GM10248 (cell line): ENCODE measurements at regions not wholly inside any gene's neighbourhood (a gene's known extent, or its start where the extent isn't known, plus 50 kb on each side); places are given as distances from the start of the nearest gene placed in this dataset.
A peak's percentile ranks its signal among the peaks of the same experiment; 100 is the strongest.
"Not testable (repeated sequence)": the region's sequence is repeated elsewhere in the genome, so short reads cannot be mapped to it uniquely, and the experiment has no call there.

Source experiments
- CTCF ChIA-PET: fragments of 300-600 bp; sonication (Branson Sonifier 250); formaldehyde crosslinking; extraction: SDS; loops from one replicate; lab custom pipeline; 2021; ENCODE audit warnings: antibody characterized with exemption; lab: Yijun Ruan, JAX
- POLR2A ChIA-PET: fragments of 350-650 bp; sonication (Branson Sonifier 250); formaldehyde crosslinking; extraction: SDS; loops from one replicate; lab custom pipeline; 2020; ENCODE audit warnings: antibody characterized with exemption; lab: Yijun Ruan, JAX
- DNase-seq: peaks from one replicate; pipeline ENCODE4 v3.0.0; 2012; ENCODE audit errors: extremely low spot score
- TF ChIP-seq, protein P1 (sequence below): IDR thresholded peaks from 2 replicates; pipeline ENCODE4 v1.5.1; 2012; ENCODE audit warnings: mild to moderate bottlenecking, low read depth; ENCODE audit errors: extremely low read depth, missing control alignments, control extremely low read depth

DNA sequence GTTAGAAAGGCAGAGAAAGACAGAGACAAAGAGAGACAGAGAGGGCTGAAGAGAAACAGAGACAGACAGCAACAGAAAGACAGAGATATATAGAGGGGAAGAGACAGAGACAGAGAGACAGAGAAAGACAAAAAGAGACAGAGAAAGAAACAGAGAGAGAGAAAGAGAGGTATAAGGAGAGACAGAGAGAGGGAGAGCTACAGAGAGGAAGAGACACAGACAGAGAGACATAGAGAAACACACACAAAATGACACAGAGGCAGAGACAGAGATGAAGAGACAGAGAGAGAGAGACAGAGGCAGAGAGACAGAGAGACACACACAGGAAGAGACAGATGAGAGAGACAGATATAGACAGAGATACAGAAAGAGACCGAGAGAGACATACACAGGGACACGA lies 168.6 kb downstream of the TMEM121 start:
- TF ChIP-seq, protein P1, sequence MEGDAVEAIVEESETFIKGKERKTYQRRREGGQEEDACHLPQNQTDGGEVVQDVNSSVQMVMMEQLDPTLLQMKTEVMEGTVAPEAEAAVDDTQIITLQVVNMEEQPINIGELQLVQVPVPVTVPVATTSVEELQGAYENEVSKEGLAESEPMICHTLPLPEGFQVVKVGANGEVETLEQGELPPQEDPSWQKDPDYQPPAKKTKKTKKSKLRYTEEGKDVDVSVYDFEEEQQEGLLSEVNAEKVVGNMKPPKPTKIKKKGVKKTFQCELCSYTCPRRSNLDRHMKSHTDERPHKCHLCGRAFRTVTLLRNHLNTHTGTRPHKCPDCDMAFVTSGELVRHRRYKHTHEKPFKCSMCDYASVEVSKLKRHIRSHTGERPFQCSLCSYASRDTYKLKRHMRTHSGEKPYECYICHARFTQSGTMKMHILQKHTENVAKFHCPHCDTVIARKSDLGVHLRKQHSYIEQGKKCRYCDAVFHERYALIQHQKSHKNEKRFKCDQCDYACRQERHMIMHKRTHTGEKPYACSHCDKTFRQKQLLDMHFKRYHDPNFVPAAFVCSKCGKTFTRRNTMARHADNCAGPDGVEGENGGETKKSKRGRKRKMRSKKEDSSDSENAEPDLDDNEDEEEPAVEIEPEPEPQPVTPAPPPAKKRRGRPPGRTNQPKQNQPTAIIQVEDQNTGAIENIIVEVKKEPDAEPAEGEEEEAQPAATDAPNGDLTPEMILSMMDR, result no peak
- no peak for DNase-seq
- POLR2A ChIA-PET, result no interaction called here
- CTCF ChIA-PET, result no interaction called here

DNA sequence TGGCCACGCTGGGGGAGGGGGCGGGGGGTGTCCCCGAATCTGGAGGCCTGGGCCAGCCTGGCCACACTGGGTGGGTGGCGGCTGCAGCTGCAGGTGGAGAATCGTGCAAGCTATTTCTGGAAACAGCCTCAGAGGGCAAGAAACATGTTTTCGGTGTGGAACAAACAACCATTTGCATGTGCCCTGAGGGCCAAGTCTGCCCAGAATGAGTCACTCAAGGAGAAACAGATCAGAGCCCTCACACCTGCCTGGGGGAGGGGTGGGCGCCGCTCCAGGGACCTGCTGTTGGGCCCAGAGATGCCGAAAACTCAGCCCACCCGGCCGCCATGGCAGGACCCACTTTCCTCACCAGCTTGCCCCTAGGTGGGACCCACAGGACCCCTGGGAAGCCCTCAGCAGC lies 170.0 kb downstream of the TMEM121 start:
- POLR2A ChIA-PET, DNase-seq, CTCF ChIA-PET: not testable (repeated sequence)

DNA sequence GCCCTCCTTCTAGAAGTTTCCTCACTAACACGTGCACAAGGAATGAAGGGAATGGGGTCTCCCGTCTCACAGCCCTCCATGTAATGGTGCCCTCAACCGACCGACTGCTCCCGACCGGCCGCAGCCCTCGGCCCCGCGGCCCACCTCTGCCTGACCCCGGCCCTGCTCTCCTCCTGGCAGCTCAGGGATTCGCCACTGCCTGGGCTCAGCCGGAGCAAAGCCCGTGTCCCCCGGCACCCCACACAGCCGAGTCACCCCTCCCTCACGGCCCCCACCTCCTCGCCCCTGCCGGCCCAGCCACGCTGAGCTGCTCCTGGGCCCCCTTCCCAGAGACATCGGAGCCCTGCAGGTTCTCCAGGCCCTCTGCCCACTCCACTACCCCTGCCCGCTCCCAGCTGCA lies 171.0 kb downstream of the TMEM121 start:
- POLR2A ChIA-PET, result not testable (repeated sequence)

DNA sequence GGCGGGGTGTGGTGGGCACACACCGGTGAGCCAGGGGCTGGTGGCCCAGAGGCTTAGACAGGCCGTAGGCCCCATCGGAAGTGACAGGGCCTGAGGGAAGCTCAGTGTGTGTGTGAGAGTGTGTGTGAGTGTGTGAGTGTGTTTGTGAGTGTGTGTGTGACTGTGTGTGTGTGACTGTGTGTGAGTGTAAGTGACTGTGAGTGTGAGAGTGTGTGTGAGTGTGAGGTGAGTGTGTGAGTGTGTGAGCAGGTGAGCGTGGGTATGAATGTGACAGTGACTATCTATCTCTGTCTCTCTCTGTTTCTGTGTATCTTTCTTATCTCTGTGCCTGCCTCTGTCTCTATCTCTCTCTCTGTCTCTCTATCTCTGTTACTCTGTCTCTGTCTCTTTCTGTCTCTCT lies 171.6 kb downstream of the TMEM121 start:
- CTCF ChIA-PET, result not testable (repeated sequence)

More for the DNA sequence above, 171.0 kb downstream of the TMEM121 start:
- DNase-seq, CTCF ChIA-PET: not testable (repeated sequence)

DNA sequence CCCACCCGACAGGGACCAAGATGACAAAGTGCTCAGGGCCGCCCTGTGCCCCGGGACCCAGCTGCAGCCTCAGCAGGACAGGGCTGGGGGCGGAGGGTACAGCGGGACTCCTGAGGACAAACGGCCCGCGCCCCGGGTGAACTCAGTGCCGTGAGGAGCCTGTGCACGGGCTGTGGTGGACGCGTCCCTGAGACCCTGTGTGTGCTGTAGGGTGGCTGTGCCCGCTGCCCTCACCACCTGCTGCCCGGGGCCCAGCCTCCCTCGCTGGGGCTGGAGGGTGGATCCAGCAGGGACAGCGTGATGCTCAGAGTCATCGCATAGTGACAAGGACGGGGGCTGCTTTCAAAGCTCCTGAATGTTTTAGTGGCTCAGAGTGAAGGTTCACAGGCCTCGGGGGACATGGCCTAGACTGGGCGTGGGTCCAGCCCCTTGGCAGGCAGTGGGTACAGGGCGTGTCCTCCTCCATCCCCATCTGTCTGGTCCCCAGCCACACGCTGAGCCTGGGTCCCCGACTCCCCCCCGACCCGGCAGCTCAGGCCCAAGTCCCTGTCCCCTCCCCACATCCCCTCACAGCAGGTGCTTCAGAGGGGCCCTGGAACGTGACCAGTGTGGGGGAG lies 172.7 kb downstream of the TMEM121 start:
- CTCF ChIA-PET, POLR2A ChIA-PET, DNase-seq: not testable (repeated sequence)

More for the DNA sequence above, 171.6 kb downstream of the TMEM121 start:
- DNase-seq, POLR2A ChIA-PET: not testable (repeated sequence)

DNA sequence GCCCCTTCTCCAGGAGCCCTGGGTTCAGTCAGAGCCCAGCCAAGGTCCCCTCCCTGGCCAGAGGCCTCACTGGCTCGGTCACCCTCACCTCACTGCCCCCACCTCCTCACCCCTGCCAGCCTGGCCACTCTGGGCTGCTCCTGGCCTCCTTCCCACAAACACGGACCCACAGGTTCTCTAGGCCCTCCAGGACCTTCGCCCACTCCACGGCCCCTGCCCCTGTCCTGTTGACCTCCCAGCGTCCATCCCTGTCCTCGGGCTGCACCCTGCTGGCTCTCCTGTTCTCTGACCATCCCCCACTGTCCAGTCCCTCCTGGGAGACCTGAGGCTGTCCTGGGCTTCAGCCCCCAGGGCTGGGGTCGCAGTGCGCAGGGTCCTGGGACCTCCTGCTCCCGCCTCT lies 173.3 kb downstream of the TMEM121 start:
- CTCF ChIA-PET, POLR2A ChIA-PET, DNase-seq: not testable (repeated sequence)

DNA sequence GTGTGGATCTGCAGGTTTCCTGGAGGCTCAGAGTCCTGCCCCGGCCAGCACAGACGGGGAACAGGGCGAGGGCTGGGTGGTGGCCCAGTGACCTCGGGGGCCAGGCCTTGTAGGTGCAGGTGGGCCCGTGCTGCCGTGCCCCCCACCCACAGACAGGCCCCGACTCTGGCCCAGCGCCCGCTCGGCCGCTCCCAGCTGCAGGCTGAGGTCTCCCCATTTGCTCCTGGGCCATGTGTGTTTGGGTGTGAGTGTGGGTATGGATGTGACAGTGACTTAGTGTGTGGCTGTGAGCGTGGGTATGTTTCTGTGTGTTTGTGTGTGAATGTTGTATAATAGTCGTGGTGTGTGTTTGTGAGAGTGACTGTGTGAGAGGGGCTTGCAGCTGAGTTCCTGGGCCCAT lies 173.8 kb downstream of the TMEM121 start:
- POLR2A ChIA-PET, CTCF ChIA-PET: not testable (repeated sequence)
- DNase-seq, result peak; percentile 20

DNA sequence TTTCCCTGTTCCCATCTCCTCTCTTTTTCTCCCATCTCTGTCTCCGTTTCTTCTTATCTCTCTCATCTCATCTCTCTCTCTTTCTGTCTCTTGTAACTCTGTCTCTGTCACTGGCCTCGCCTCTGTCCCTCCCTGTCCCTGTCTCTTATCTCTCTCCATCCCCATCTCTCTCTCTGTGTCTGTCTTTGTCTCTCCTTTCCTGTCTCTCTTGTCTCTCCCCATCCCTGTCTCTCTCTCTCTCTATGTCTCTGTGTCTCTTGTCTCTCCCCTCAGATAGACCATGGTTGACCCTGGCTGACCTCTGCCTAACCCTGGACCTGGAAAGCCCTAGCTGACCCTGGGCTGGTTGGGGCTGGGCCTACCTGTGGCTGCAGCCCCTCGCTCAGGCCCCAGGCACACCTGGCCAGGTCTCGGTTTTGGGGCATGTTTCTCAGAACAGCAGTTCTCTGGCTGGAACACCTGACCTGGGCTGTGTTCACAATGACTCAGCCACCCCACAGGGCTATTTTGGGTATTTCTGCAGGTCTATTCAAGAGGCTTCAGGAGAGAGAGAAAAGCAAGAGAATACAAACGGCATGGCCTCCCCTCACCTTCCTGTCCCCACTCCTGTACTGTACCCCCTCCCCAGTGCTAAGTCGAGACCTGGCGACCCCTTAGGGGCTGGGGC lies 174.4 kb downstream of the TMEM121 start:
- DNase-seq, result peak; percentile 72
- CTCF ChIA-PET, result no interaction called here
- TF ChIP-seq, protein P1, result no peak
- POLR2A ChIA-PET, result no interaction called here

DNA sequence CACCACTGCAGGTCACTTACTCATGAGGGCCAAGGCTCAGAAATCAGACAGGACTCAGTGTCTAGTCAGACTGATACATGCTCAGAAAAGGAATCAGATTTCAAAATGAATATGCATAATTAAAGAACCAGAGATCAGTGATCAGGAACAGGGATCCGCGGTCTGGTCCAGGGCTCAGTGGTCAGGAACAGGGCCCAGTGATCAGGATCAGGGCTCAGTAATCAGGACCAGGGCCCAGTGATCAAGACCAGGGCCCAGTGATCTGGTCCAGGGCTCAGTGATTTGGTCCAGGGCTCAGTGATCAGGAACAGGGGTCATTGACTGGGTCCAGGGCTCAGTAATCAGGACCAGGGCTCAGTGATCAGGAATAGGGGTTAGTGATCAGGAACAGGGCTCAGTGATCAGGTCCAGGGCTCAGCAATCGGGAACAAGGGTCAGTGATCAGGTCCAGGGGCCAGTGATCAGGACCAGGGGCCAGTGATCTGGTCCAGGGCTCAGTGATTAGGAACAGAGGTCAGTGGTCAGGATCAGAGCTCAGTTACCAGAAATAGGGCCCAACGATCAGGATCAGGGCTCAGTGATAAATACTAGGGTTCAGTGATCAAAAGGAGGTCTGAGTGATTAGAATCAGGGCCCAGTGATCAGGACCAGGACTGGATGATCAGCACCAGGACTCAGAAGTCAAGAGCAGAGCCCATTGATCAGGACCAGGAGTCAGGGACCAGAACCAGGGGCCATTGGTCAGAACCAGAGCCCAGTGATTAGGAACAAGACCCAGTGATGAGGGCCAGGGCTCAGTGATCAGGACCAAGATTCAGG lies 175.3 kb downstream of the TMEM121 start:
- DNase-seq, result no peak
- CTCF ChIA-PET, result no interaction called here
- TF ChIP-seq, protein P1, result no peak
- POLR2A ChIA-PET, result no interaction called here
